ENCODE measurements at regions not wholly inside any gene's neighbourhood (a gene's known extent, or its start where the extent isn't known, plus 50 kb on each side); places are given as distances from the start of the nearest gene placed in this dataset.

- H3K4me3 ChIP-seq (ENCODE audit: low read depth, low read length): no peak overlapping the region
- no peak for DNase-seq (ENCODE audit: low read depth)
These were observed 169.1 kb downstream of the GUCY2F start for GRCh38 chrX:109312757-109313156.

GRCh38 chrX:109310031-109310430 lies 171.9 kb downstream of the GUCY2F start:
- H3K4me3 ChIP-seq (ENCODE audit: low read depth, low read length): no peak overlapping the region
- DNase-seq (ENCODE audit: low read depth): no peak

GRCh38 chrX:109301177-109301576 lies 180.7 kb downstream of the GUCY2F start:
- H3K4me3 ChIP-seq (ENCODE audit: low read depth, low read length): no peak overlapping the region
- no peak for DNase-seq (ENCODE audit: low read depth)

GRCh38 chrX:109300415-109300814 lies 181.5 kb downstream of the GUCY2F start:
- no peak overlapping the region for H3K4me3 ChIP-seq (ENCODE audit: low read depth, low read length)
- no peak for DNase-seq (ENCODE audit: low read depth)

- H3K4me3 ChIP-seq (ENCODE audit: low read depth, low read length): no peak overlapping the region
- DNase-seq (ENCODE audit: low read depth): no peak
These were observed 182.8 kb downstream of the GUCY2F start for GRCh38 chrX:109299091-109299490.

- no peak for DNase-seq (ENCODE audit: low read depth)
- H3K4me3 ChIP-seq (ENCODE audit: low read depth, low read length): no peak overlapping the region
These were observed 187.6 kb downstream of the GUCY2F start for GRCh38 chrX:109294097-109294814.

GRCh38 chrX:109283870-109284269 lies 198.0 kb downstream of the GUCY2F start:
- no peak overlapping the region for H3K4me3 ChIP-seq (ENCODE audit: low read depth, low read length)
- no peak for DNase-seq (ENCODE audit: low read depth)

GRCh38 chrX:109281483-109282275 lies 200.2 kb downstream of the GUCY2F start:
- no peak for DNase-seq (ENCODE audit: low read depth)
- no peak overlapping the region for H3K4me3 ChIP-seq (ENCODE audit: low read depth, low read length)

GRCh38 chrX:109274806-109275205 lies 207.1 kb downstream of the GUCY2F start:
- DNase-seq (ENCODE audit: low read depth): no peak
- H3K4me3 ChIP-seq (ENCODE audit: low read depth, low read length): no peak overlapping the region

- no peak for DNase-seq (ENCODE audit: low read depth)
- no peak overlapping the region for H3K4me3 ChIP-seq (ENCODE audit: low read depth, low read length)
These were observed 211.1 kb downstream of the GUCY2F start for GRCh38 chrX:109270580-109271484.

GRCh38 chrX:109268340-109268739 lies 213.5 kb downstream of the GUCY2F start:
- H3K4me3 ChIP-seq (ENCODE audit: low read depth, low read length): no peak overlapping the region
- DNase-seq (ENCODE audit: low read depth): no peak

- no peak overlapping the region for H3K4me3 ChIP-seq (ENCODE audit: low read depth, low read length)
- no peak for DNase-seq (ENCODE audit: low read depth)
These were observed 215.9 kb downstream of the GUCY2F start for GRCh38 chrX:109266034-109266433.

GRCh38 chrX:109264878-109265277 lies 217.0 kb downstream of the GUCY2F start:
- H3K4me3 ChIP-seq (ENCODE audit: low read depth, low read length): no peak overlapping the region
- DNase-seq (ENCODE audit: low read depth): no peak

GRCh38 chrX:109261279-109261678 lies 220.6 kb downstream of the GUCY2F start:
- DNase-seq (ENCODE audit: low read depth): no peak
- H3K4me3 ChIP-seq (ENCODE audit: low read depth, low read length): no peak overlapping the region

- no peak for DNase-seq (ENCODE audit: low read depth)
These were observed 229.1 kb downstream of the GUCY2F start for GRCh38 chrX:109252789-109253188.

GRCh38 chrX:109218761-109219160 lies 263.1 kb downstream of the GUCY2F start:
- H3K4me3 ChIP-seq (ENCODE audit: low read depth, low read length): no peak overlapping the region
- DNase-seq (ENCODE audit: low read depth): no peak

More at GRCh38 chrX:109252789-109253188, 229.1 kb downstream of the GUCY2F start:
- H3K4me3 ChIP-seq (ENCODE audit: low read depth, low read length): no peak overlapping the region

GRCh38 chrX:109199726-109200125 lies 282.2 kb downstream of the GUCY2F start:
- H3K4me3 ChIP-seq (ENCODE audit: low read depth, low read length): no peak overlapping the region
- no peak for DNase-seq (ENCODE audit: low read depth)

- no peak overlapping the region for H3K4me3 ChIP-seq (ENCODE audit: low read depth, low read length)
- no peak for DNase-seq (ENCODE audit: low read depth)
These were observed 291.3 kb downstream of the GUCY2F start for GRCh38 chrX:109190542-109190941.

GRCh38 chrX:109187473-109188168 lies 294.3 kb downstream of the GUCY2F start:
- no peak for DNase-seq (ENCODE audit: low read depth)
- no peak overlapping the region for H3K4me3 ChIP-seq (ENCODE audit: low read depth, low read length)

Measured in skeletal muscle cell (primary cell).